ENCODE measurements at regions not wholly inside any gene's neighbourhood (a gene's known extent, or its start where the extent isn't known, plus 50 kb on each side); places are given as distances from the start of the nearest gene placed in this dataset.

DNA sequence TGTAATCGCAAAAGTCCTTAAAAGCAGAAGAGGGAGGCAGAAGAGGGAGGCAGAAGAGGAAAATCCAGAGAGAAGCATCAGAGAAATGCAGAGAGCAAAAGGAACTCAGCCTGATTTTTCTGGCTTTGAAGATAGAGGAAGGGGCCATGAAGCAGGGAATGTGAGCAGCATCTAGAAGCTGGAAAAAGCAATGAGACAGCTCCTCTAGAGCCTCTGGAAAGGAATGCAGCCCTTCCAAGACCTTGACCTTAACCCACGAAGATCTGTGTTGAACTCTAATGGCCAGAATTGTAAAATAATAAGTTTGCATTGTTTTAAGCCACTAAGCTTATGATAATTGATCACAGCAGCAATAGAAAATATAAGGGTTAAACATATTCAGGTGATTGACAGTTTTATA, 159.6 kb downstream of the ATPSCKMT start:
- Histone ChIP-seq H3K9me3 (ENCODE audit: insufficient read depth, low read depth) (no peaks in the 10 kb centered on the region), H3F3A (ENCODE audit: insufficient read depth, low read depth) (no peaks in the 10 kb centered on the region), H3K27ac (no peak overlapping the region), H3K9me2 (ENCODE audit: insufficient read depth) (0 out of 2 replicates have a peak, but pooled peaks cover 9% of the 10 kb centered on the region), H3K36me3 (ENCODE audit: low read depth) (no peaks in the 10 kb centered on the region), H2AFZ (no peak overlapping the region), H3K4me2 (no peak overlapping the region), H3K4me1 (replicated peaks; ENCODE audit: insufficient read depth) (no peaks in the 10 kb centered on the region), H3K27me3 (ENCODE audit: insufficient read depth, low read depth) (no peaks in the 10 kb centered on the region), H3K79me2 (ENCODE audit: low read depth) (no peaks in the 10 kb centered on the region), H4K20me1 (ENCODE audit: insufficient read depth) (no peaks in the 10 kb centered on the region), H3K4me3 (no peak overlapping the region)
- CTCF ChIA-PET: no interaction called here
- no TSS peak for BruUV-seq (replicated peaks)
- TF ChIP-seq, protein P1, sequence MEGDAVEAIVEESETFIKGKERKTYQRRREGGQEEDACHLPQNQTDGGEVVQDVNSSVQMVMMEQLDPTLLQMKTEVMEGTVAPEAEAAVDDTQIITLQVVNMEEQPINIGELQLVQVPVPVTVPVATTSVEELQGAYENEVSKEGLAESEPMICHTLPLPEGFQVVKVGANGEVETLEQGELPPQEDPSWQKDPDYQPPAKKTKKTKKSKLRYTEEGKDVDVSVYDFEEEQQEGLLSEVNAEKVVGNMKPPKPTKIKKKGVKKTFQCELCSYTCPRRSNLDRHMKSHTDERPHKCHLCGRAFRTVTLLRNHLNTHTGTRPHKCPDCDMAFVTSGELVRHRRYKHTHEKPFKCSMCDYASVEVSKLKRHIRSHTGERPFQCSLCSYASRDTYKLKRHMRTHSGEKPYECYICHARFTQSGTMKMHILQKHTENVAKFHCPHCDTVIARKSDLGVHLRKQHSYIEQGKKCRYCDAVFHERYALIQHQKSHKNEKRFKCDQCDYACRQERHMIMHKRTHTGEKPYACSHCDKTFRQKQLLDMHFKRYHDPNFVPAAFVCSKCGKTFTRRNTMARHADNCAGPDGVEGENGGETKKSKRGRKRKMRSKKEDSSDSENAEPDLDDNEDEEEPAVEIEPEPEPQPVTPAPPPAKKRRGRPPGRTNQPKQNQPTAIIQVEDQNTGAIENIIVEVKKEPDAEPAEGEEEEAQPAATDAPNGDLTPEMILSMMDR (conservative IDR thresholded peaks at IDR 0.05): no peak
- no peak for TF ChIP-seq EZH2 (IDR thresholded peaks at IDR 0.05; ENCODE audit: low read depth)
- intact Hi-C loops (cut with micrococcal nuclease; ENCODE audit: unreplicated experiment): no loop called here
- DNase-seq: no peak
- POLR2A ChIA-PET (ENCODE audit: unreplicated experiment): no interaction called here

DNA sequence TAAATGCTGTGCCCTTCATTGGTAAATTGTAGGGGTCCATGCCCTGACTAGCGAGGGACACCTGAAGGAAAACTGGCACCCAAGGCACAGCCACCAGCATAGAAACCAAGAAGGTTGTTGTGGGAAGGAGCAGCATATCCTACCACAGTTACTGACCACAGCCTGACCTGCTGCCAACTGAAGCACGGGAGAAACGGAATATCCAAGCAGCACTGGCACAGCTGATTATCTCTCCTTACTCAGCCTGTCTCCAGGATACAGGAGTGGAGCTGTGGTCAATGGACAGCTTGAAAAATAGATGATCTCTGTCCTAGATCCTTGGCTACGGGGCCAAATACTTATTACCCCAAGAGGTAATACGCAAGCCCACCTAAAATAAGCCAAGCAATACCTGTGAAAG, 164.5 kb downstream of the ATPSCKMT start:
- Histone ChIP-seq H2AFZ (no peak overlapping the region), H3K9me3 (ENCODE audit: insufficient read depth, low read depth) (no peaks in the 10 kb centered on the region), H3K27me3 (ENCODE audit: insufficient read depth, low read depth) (peaks cover 21% of the 10 kb centered on the region), H3K79me2 (ENCODE audit: low read depth) (no peaks in the 10 kb centered on the region), H3K4me3 (no peak overlapping the region), H3K27ac (no peak overlapping the region), H3K36me3 (ENCODE audit: low read depth) (no peaks in the 10 kb centered on the region), H4K20me1 (ENCODE audit: insufficient read depth) (no peaks in the 10 kb centered on the region), H3K4me2 (no peak overlapping the region), H3K9me2 (ENCODE audit: insufficient read depth) (no peaks in the 10 kb centered on the region), H3F3A (ENCODE audit: insufficient read depth, low read depth) (no peaks in the 10 kb centered on the region), H3K4me1 (replicated peaks; ENCODE audit: insufficient read depth) (no peaks in the 10 kb centered on the region)
- ChIA-PET POLR2A (ENCODE audit: unreplicated experiment) (no interaction called here), CTCF (no interaction called here)
- TF ChIP-seq EZH2 (IDR thresholded peaks at IDR 0.05; ENCODE audit: low read depth): no peak
- TF ChIP-seq, protein P1 (conservative IDR thresholded peaks at IDR 0.05): no peak
- BruUV-seq (replicated peaks): no TSS peak
- no peak for DNase-seq
- intact Hi-C loops (cut with micrococcal nuclease; ENCODE audit: unreplicated experiment): no loop called here

DNA sequence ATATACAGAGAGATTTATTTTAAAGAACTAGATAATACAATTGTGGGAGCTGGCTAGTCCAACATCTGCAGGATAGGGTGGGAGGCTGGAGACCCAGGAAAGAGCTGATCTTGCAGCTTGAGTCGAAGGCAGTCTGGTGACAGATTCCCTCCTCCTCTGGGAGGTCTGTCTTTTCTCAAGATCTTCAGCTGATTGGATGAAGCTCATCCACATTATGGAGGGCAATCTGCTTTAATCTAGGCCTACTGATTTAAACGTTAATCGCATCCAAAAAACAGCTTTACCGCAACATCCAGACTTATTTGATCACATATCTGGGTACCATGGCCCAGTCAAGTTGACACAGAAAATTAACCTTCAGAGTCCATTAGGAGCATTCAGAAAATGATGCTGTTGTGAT, 168.1 kb downstream of the ATPSCKMT start:
- Histone ChIP-seq H4K20me1 (ENCODE audit: insufficient read depth) (no peaks in the 10 kb centered on the region), H3K79me2 (ENCODE audit: low read depth) (no peaks in the 10 kb centered on the region), H3K36me3 (ENCODE audit: low read depth) (no peaks in the 10 kb centered on the region), H3K27me3 (ENCODE audit: insufficient read depth, low read depth) (peaks cover 41% of the 10 kb centered on the region), H3K9me2 (ENCODE audit: insufficient read depth) (no peaks in the 10 kb centered on the region), H3K27ac (no peak overlapping the region), H3K4me3 (no peak overlapping the region), H3K9me3 (ENCODE audit: insufficient read depth, low read depth) (no peaks in the 10 kb centered on the region), H3F3A (ENCODE audit: insufficient read depth, low read depth) (no peaks in the 10 kb centered on the region), H2AFZ (no peak overlapping the region), H3K4me2 (no peak overlapping the region), H3K4me1 (replicated peaks; ENCODE audit: insufficient read depth) (no peaks in the 10 kb centered on the region)
- CTCF ChIA-PET: interaction anchor here (0.6 kb wide), 1 partner anchor 29 kb away, joined by 19 read pairs; no protein-coding TSS in a partner anchor
- intact Hi-C loops (cut with micrococcal nuclease; ENCODE audit: unreplicated experiment): no loop called here
- BruUV-seq (replicated peaks): no TSS peak
- no peak for DNase-seq
- POLR2A ChIA-PET (ENCODE audit: unreplicated experiment): no interaction called here
- no peak for TF ChIP-seq EZH2 (IDR thresholded peaks at IDR 0.05; ENCODE audit: low read depth)
- TF ChIP-seq, protein P1 (conservative IDR thresholded peaks at IDR 0.05): no peak
